ENCODE measurements at regions not wholly inside any gene's neighbourhood (a gene's known extent, or its start where the extent isn't known, plus 50 kb on each side); places are given as distances from the start of the nearest gene placed in this dataset.
"Not testable (repeated sequence)": the region's sequence is repeated elsewhere in the genome, so short reads cannot be mapped to it uniquely, and the experiment has no call there.

DNA sequence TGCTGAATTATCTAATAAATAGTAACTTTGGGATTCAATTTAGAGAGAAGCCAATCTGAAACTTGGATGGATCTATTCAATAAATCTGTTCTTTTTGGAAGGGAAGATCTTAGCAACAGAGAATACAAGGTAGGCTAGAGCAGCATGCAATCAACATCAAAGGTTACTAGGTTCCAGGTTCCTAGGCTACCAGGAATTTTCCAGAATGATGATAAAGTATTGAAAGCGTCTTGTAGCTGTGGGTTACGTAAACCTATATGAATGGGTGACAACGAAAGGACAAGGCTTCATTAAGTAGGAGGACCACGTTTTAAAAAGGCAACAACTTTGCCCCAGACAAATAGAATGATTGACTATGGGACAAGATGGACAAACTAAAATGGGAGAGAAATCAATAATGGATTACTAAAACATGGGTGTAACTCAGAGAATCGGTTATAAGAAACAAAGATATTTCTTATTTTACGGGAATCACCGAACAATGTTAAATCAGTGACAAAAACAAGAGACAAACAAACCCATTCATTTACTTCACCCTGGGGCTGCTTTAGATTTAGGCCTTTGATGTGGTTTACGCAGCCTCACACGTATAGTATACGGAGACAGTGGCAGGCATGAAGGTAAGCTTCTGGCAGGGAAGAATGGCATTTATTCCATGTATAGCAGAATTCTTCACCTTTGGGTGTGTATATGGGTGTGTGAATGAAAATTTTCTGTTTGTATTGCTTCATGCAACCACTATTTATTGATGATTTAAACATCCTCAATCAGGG, 732.6 kb upstream of the PABPC4L start:
- WGBS (ENCODE audit: insufficient coverage, low lambda C conversion rate), result 56% methylated on average over 4 of the region's 10 CpGs

DNA sequence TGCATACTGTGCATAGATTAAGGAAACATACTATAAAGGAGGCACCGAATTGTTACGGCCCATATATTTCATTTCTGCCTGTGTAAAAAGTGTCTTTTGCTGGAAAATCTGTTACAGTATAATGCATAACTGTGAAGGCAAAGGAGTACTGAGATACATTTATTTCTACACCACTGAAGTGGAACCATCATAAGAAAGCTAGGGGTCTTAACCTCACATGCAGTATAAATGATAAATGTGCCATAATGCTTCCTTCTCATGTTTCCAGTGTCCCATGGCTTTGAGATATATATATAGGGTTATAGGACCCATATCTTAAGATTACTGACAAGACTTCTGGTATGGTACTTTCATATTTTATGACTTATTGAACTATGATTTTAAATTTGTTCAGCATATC, 713.8 kb upstream of the PABPC4L start:
- Histone ChIP-seq H3K4me3 (ENCODE audit: low read length) (no peak overlapping the region), H3K4me1 (ENCODE audit: control insufficient read depth, insufficient read depth, low read length) (no peaks in the 10 kb centered on the region), H3K9me3 (ENCODE audit: control insufficient read depth, low read depth, low read length) (no peaks in the 10 kb centered on the region), H3K27ac (ENCODE audit: low read length) (no peak overlapping the region), H3K27me3 (ENCODE audit: control insufficient read depth, insufficient read depth, low read length) (no peaks in the 10 kb centered on the region), H3K36me3 (ENCODE audit: control insufficient read depth, insufficient read depth, low read length) (no peaks in the 10 kb centered on the region)
- no CpG with 5 or more reads among the region's 2 CpGs for WGBS (ENCODE audit: insufficient coverage, low lambda C conversion rate)
- no peak for DNase-seq

More for the DNA sequence above, 732.6 kb upstream of the PABPC4L start:
- Histone ChIP-seq H3K4me1 (ENCODE audit: control insufficient read depth, insufficient read depth, low read length) (no peaks in the 10 kb centered on the region), H3K27me3 (ENCODE audit: control insufficient read depth, insufficient read depth, low read length) (no peaks in the 10 kb centered on the region), H3K27ac (ENCODE audit: low read length) (no peak overlapping the region), H3K4me3 (ENCODE audit: low read length) (no peak overlapping the region), H3K36me3 (ENCODE audit: control insufficient read depth, insufficient read depth, low read length) (no peaks in the 10 kb centered on the region), H3K9me3 (ENCODE audit: control insufficient read depth, low read depth, low read length) (no peaks in the 10 kb centered on the region)
- DNase-seq, result no peak

DNA sequence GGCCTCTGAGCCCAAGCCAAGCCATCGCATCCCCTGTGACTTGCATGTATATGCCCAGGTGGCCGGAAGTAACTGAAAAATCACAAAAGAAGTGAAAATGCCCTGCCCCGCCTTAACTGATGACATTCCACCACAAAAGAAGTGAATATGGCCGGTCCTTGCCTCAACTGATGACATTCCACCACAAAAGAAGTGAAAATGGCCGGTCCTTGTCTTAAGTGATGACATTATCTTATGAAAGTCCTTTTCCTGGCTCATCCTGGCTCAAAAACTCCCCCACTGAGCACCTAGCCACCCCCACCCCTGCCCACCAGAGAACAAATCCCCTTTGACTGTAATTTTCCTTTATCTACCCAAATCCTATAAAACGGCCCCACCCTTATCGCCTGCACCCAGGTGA, 712.7 kb upstream of the PABPC4L start:
- WGBS (ENCODE audit: insufficient coverage, low lambda C conversion rate), result no CpG with 5 or more reads among the region's 7 CpGs
- H3K27me3 ChIP-seq (ENCODE audit: control insufficient read depth, insufficient read depth, low read length); H3K9me3 ChIP-seq (ENCODE audit: control insufficient read depth, low read depth, low read length); H3K27ac ChIP-seq (ENCODE audit: low read length); H3K4me1 ChIP-seq (ENCODE audit: control insufficient read depth, insufficient read depth, low read length); H3K4me3 ChIP-seq (ENCODE audit: low read length); H3K36me3 ChIP-seq (ENCODE audit: control insufficient read depth, insufficient read depth, low read length); DNase-seq: not testable (repeated sequence)

DNA sequence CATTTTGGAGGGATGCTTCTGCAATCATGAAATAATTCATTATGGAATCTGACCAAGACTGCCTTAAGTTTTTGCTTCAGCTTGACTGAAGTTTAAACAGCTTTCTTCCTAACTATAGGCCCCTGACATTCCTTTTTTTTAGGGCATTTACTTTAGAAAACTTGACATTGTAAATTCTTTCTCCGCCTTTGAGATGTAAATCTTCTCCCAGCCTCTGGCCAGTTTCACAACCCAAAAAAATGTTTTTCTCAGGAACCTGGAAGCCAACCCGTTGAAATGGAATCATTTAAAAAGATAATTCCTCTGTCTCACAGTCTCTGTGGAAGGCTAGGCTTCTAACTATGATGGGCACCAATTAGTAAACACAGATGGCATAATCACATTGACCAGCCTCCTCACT, 710.4 kb upstream of the PABPC4L start:
- Histone ChIP-seq H3K4me1 (ENCODE audit: control insufficient read depth, insufficient read depth, low read length) (no peaks in the 10 kb centered on the region), H3K27ac (ENCODE audit: low read length) (no peak overlapping the region), H3K9me3 (ENCODE audit: control insufficient read depth, low read depth, low read length) (no peaks in the 10 kb centered on the region), H3K27me3 (ENCODE audit: control insufficient read depth, insufficient read depth, low read length) (no peaks in the 10 kb centered on the region), H3K36me3 (ENCODE audit: control insufficient read depth, insufficient read depth, low read length) (no peaks in the 10 kb centered on the region), H3K4me3 (ENCODE audit: low read length) (no peak overlapping the region)
- no peak for DNase-seq
- WGBS (ENCODE audit: insufficient coverage, low lambda C conversion rate), result no CpG with 5 or more reads among the region's 2 CpGs

DNA sequence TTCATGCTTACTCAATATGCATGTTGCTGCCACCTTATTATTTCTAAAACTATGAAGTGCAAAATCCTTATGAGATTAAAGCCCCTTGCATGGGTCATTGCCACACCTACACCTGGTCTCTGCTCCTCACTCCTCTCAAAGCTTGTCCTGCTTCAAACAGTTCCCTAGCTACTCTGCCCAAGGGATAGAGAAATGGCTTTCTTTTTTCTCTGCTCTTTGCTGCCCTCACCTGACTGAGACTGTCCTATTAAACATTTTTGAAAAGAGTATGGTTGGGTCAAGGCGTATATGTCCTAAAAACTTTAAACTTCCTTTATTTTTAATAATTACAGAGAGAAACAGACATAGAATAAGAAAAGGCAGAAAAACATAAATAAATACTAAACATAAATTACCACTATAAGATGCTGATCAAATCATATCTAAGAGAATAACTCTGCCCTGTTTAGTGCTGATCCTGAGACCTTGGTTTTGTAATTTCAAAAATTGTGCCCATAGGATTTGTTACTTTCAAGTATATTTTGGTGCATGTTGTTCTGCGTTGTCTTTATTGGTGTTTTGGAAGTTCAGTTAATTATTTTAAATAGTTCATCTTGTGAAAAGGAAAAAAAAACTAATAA, 704.9 kb upstream of the PABPC4L start:
- Histone ChIP-seq H3K27me3 (ENCODE audit: control insufficient read depth, insufficient read depth, low read length) (no peaks in the 10 kb centered on the region), H3K4me1 (ENCODE audit: control insufficient read depth, insufficient read depth, low read length) (no peaks in the 10 kb centered on the region), H3K27ac (ENCODE audit: low read length) (no peak overlapping the region), H3K36me3 (ENCODE audit: control insufficient read depth, insufficient read depth, low read length) (no peaks in the 10 kb centered on the region), H3K9me3 (ENCODE audit: control insufficient read depth, low read depth, low read length) (no peaks in the 10 kb centered on the region), H3K4me3 (ENCODE audit: low read length) (no peak overlapping the region)
- WGBS (ENCODE audit: insufficient coverage, low lambda C conversion rate), result 66% methylated on average over 2 of the region's 2 CpGs
- DNase-seq, result no peak

DNA sequence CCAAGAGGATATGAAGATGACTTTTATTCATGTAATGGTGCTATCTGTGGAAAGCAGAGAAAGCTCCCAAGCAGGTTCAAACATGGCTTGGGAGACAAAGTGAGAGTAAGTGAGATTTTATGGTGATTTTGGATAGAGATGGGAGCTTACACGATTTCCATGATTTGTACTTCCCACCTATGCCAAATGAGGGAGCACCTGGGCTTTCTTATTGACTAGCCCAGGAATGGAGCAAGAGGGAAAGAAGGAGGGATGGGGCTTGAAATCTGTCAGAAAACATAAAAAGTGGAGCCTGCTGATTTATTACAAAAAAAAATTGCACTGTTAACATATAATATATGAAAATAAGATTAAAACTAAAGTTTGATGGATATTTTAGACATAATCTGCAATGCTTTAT, 703.5 kb upstream of the PABPC4L start:
- WGBS (ENCODE audit: insufficient coverage, low lambda C conversion rate), result no CpG with 5 or more reads among the region's 1 CpG

DNA sequence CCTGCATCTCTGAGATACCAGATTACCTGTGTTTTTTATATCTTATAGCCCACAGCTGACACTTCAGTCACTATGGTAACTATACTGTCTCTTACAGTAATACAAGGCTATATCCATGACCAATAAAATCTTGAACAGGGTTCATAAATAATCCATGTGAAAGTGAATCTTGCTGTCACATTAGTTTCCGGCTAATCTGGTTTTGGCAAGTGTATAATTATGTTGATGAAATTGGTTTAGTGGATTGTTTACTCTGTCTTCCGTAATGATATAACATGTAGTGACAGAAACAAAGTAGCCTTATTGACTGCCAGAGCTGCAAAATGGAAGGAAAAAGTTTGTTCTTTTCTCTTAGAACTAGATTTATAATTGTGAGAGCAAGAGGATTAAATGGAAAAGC, 686.6 kb upstream of the PABPC4L start:
- Histone ChIP-seq H3K4me1 (ENCODE audit: control insufficient read depth, insufficient read depth, low read length) (no peaks in the 10 kb centered on the region), H3K27ac (ENCODE audit: low read length) (no peak overlapping the region), H3K9me3 (ENCODE audit: control insufficient read depth, low read depth, low read length) (no peaks in the 10 kb centered on the region), H3K36me3 (ENCODE audit: control insufficient read depth, insufficient read depth, low read length) (no peaks in the 10 kb centered on the region), H3K4me3 (ENCODE audit: low read length) (no peak overlapping the region), H3K27me3 (ENCODE audit: control insufficient read depth, insufficient read depth, low read length) (no peaks in the 10 kb centered on the region)
- no peak for DNase-seq
- WGBS (ENCODE audit: insufficient coverage, low lambda C conversion rate), result no CpG with 5 or more reads among the region's 2 CpGs

More for the DNA sequence above, 703.5 kb upstream of the PABPC4L start:
- DNase-seq, result no peak
- Histone ChIP-seq H3K36me3 (ENCODE audit: control insufficient read depth, insufficient read depth, low read length) (no peaks in the 10 kb centered on the region), H3K27ac (ENCODE audit: low read length) (no peak overlapping the region), H3K4me3 (ENCODE audit: low read length) (no peak overlapping the region), H3K9me3 (ENCODE audit: control insufficient read depth, low read depth, low read length) (no peaks in the 10 kb centered on the region), H3K27me3 (ENCODE audit: control insufficient read depth, insufficient read depth, low read length) (no peaks in the 10 kb centered on the region), H3K4me1 (ENCODE audit: control insufficient read depth, insufficient read depth, low read length) (no peaks in the 10 kb centered on the region)

DNA sequence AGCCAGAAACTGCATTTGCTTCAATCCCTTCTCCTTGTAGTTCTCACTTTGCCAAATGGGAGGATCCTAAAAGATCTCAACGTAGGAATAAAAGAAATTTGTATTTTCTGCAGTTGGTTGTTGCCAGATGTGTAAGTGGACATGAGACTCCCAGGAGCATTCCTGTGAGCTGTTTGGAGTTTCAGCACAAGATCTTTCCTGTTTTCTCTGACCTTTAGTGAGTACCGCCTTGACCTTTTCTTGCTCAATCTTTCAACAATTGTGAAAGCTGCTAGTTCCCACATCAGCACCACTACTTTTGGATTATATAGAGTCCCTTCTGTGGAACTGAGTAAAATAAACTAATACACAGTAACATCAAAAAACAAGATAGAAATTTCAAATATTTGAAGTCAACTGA, 683.8 kb upstream of the PABPC4L start:
- DNase-seq, result no peak
- Histone ChIP-seq H3K27ac (ENCODE audit: low read length) (no peak overlapping the region), H3K4me3 (ENCODE audit: low read length) (no peak overlapping the region), H3K36me3 (ENCODE audit: control insufficient read depth, insufficient read depth, low read length) (no peaks in the 10 kb centered on the region), H3K27me3 (ENCODE audit: control insufficient read depth, insufficient read depth, low read length) (no peaks in the 10 kb centered on the region), H3K4me1 (ENCODE audit: control insufficient read depth, insufficient read depth, low read length) (no peaks in the 10 kb centered on the region), H3K9me3 (ENCODE audit: control insufficient read depth, low read depth, low read length) (no peaks in the 10 kb centered on the region)
- WGBS (ENCODE audit: insufficient coverage, low lambda C conversion rate), result no CpG with 5 or more reads among the region's 2 CpGs

DNA sequence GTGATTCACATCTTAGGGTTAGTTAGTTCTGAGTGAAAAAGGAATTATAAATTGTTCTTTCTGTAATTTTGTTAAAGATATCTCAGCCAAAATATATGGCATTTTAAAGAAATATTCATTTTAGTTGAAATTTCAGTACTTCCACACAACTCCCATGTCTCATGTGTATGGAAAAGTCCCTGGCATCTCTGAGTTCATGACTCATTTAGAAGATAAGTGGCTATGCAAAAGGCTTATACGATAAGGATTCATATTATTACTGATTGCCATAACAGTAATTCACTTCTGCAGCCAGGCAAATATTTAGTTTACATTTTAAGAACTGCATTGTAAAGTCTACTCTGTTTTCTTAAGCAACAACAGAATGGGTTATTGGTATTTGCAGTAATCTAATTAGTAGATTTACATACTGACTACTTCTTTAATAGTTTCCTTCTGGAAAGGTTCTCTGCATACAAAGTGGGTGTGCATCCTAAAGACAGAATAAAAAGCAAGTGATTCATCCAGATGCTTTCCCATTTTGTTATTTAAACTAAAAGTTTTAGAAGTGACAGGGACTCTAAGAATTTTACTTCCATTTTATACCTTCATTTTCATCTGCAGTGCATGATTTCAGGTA, 682.4 kb upstream of the PABPC4L start:
- DNase-seq, result no peak
- Histone ChIP-seq H3K4me3 (ENCODE audit: low read length) (no peak overlapping the region), H3K27me3 (ENCODE audit: control insufficient read depth, insufficient read depth, low read length) (no peaks in the 10 kb centered on the region), H3K9me3 (ENCODE audit: control insufficient read depth, low read depth, low read length) (no peaks in the 10 kb centered on the region), H3K27ac (ENCODE audit: low read length) (no peak overlapping the region), H3K4me1 (ENCODE audit: control insufficient read depth, insufficient read depth, low read length) (no peaks in the 10 kb centered on the region), H3K36me3 (ENCODE audit: control insufficient read depth, insufficient read depth, low read length) (no peaks in the 10 kb centered on the region)
- no CpG with 5 or more reads among the region's 1 CpG for WGBS (ENCODE audit: insufficient coverage, low lambda C conversion rate)

DNA sequence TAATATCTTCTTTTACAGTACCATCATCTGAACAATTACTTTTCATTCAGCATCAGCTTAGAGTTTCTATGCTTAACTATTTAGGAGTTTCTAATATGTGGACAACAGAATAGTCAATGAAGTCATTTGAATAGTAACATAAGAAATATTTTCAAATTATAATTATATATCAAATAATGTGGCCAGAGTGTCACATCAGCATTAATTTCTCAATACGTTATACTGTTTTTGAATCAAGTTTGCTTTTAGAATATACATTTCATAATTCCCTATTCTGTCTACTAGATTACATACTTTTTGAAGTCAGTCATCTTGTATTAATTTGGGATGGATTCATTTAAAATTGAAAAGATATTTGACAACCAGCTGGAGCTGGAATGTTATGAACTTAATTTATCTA, 677.4 kb upstream of the PABPC4L start:
- Histone ChIP-seq H3K4me3 (ENCODE audit: low read length) (no peak overlapping the region), H3K27me3 (ENCODE audit: control insufficient read depth, insufficient read depth, low read length) (no peaks in the 10 kb centered on the region), H3K27ac (ENCODE audit: low read length) (no peak overlapping the region), H3K9me3 (ENCODE audit: control insufficient read depth, low read depth, low read length) (no peaks in the 10 kb centered on the region), H3K4me1 (ENCODE audit: control insufficient read depth, insufficient read depth, low read length) (no peaks in the 10 kb centered on the region), H3K36me3 (ENCODE audit: control insufficient read depth, insufficient read depth, low read length) (no peaks in the 10 kb centered on the region)
- 89% methylated on average over 1 of the region's 1 CpG for WGBS (ENCODE audit: insufficient coverage, low lambda C conversion rate)
- no peak for DNase-seq

All from large intestine (tissue), 3 donors.